Amniotic epithelial cell (primary cell): ENCODE measurements at regions not wholly inside any gene's neighbourhood (a gene's known extent, or its start where the extent isn't known, plus 50 kb on each side); places are given as distances from the start of the nearest gene placed in this dataset.

Experiments
- DNase-seq: peaks from one replicate; pipeline ENCODE4 v3.0.0-alpha.2; 2010; ENCODE audit warnings: low read depth

DNA sequence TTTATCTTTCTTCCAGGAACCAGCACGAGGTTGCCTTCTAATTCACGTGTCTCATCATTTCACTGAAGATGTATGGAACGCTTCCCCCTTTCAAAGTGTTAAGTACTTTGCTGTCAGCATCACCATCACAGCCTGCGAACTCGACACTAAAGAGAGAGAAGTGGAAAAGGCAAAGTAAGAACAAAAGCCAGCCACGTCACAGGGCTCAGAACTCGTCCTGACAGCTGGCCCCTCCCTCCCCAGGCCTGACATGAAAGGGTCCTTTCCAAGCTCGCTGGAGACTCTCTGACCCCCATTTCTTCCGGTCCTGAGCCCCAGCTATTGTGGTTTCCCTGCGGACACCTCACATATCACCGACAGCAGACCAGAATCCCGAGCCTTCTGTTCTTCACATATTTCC lies 177.8 kb upstream of the NTM start:
- no peak for DNase-seq

DNA sequence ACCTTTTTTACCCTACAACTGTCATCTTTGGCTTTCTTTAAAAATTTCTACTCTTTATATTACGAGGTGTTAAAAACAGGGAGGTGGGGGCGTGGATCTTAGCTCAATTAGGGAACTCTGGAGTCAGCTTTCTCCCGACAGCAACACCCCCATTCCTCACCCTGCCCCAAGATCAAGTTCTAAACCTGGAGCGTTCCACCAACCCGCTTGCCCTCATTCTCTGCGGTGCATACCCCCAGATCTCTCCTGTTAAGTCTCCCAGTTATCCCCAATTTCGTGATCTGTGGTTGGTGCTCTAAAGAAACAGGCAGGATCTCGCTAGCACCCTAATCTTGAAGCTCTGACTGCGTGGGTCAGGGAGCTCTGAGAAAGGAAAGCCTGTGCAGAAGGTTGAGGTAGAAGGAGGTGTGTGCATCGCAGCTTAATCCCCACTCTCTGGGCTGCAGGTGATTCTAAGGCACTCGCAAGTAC lies 177.3 kb upstream of the NTM start:
- DNase-seq: no peak

DNA sequence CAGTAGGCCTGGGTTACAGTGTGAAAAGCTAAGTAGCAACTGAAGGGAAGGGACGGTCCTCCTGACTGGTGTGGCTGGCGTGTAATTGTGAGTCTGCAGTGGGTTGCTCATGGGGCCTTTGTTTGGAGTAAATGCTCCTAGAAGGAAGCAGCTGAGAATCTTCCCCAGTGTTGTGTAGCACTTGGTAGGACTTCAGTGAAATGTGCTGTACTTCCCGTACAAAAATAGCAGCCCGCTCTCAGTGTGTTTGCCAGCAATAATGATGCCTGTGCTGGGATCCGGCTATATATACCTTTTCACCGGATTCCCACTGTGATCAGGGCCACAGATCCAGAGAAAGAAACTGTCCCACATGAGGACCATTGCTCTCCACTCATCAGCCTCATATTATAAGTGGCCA lies 175.7 kb upstream of the NTM start:
- DNase-seq: no peak

DNA sequence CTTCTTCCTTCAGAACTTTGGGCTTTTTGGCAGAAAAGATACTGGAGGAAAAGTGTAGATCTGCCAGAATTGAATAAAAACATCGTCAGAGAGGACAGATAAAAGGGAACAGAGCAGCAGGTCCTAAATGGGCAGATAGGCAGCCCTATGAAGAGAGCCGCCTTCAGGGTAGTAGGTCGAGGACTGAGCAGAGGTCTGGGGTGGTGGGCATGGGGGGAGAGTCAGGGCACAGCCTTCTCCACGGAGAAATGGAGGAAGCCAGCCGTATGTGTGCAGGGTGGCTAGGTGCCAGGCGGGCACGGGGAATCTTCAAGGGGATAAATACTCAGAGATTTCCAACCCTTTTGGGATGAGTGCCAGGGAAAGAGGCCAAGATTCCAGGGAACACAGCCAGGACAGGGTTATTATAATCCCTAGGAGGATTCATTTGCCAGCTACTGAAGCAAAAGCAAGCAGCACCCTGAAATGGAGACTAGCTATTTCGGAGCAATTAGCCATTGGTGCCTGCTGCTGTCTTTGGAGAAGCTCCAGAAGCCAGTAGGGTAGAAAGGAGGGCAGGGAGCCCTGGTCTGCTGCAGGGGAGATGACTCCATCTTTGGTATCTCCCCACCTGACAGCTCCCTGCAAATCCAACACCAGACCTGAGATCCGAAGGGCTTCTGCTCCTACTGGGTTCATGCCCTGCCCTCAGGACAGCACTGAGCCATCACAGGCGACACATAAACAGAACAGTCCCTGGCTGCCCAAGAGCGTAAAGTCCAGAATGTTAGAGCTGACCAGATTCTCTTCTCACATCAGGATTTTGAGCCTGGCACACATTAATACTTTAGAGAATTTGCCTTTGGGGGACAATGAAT lies 174.5 kb upstream of the NTM start:
- DNase-seq: peak; percentile 1

DNA sequence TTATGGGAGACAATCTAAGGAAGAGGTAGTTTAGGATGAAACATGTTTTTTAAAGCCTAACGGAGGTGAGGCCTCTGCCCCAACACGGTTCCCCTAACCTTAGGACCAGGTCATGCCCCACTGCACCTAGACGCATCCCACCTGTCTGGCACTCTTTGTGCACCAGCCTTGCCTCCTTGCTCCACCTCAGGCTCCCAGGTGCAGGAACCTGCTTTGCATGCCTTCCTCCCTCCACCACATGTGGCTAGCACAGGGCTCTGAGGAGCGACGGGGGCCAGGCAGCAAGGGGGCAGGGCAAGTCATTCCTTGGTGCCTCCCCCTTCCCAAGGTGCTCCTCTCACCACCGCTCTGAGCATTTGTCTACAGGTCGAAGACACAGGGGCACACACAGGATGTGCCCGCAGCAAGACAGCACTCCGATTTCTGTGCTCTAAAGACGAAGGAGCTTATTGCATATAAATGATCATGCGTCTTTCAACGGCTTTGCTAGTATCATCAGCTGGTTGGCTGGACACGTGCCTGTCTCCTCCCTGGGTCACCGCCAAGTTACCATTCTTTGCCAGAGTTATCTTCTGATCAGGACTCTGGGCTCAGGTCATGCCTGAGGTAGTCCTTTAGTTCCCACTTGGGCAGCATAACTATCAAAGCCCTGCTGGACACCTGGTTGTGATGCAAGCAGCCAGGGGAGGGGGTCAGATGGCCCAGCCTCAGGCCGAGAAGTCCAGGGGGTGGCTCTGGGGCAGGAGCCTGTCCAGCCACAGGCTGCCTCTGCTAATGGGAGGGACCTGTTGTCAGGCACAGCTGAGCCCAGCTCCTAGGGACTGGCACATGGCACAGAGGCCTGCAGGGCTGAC lies 172.0 kb upstream of the NTM start:
- DNase-seq: no peak

DNA sequence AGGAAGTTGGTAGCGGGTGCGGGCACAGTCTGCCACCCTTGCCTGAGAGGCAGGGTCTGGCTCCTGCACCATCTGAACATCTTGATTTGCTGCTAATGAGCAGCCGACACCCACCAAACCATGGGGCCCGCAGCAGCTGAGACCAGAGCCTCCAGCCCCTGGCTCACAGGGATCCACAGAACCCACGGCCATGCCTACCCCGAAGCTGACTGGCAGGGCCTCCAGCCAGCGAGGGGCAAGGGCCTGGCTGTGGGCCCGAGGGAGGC lies 171.5 kb upstream of the NTM start:
- no peak for DNase-seq

DNA sequence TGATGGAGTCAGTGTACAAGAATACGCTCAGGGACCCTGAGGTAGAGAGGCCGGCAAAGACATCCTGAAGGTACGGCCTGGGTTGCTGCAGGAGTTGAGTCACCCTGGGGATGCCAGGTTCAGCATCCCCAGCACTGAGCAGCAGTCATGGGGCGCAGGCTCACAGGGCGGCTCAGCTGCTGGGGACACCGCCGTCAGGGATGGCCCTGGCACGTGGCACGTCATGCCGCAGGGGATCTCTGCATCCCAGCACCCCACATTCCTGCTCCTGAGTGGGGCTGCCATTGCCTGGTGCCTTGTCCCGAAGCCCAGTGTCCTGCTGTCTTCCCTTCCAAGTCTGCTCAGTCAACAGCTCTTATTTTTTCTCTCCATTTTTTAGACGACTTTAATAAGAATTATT lies 168.7 kb upstream of the NTM start:
- DNase-seq: no peak

DNA sequence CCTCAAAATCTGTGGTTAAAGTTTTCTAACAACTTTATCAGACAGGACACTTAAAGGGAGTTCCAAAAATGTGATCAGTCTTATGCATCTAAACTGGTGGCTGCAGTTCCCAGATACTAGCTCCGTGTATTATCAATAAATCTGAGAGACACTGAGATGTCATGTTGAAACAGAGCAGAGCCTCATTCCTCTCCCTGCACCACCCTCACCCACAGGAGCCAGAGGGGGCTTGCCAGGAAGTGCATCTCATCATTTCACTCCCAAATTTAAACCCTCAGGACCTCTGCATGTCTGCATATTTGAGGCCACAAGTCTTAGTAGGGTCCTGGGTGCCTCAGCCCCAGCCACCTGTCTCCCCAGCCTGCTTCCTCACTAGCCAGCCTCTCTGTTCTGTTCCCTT lies 167.4 kb upstream of the NTM start:
- no peak for DNase-seq

DNA sequence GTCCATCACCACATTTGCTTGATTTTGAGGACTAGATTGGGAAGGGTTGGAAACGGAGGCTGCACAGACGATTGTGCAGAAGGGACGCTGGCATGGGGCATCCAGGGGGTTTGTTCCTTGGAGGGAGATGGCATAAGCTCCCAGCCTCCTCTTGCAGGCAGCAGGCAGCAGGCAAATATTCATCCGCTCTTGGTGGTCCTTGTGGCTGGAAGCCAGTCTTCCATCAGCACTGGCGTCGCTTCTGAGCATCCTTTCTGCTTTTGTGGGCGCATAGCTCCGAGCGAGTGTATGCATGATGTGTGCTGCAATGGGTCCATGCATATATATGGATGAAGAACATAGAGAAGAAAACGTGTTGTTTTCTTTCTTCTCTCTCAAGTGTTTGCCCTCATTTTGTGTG lies 166.1 kb upstream of the NTM start:
- DNase-seq: no peak

DNA sequence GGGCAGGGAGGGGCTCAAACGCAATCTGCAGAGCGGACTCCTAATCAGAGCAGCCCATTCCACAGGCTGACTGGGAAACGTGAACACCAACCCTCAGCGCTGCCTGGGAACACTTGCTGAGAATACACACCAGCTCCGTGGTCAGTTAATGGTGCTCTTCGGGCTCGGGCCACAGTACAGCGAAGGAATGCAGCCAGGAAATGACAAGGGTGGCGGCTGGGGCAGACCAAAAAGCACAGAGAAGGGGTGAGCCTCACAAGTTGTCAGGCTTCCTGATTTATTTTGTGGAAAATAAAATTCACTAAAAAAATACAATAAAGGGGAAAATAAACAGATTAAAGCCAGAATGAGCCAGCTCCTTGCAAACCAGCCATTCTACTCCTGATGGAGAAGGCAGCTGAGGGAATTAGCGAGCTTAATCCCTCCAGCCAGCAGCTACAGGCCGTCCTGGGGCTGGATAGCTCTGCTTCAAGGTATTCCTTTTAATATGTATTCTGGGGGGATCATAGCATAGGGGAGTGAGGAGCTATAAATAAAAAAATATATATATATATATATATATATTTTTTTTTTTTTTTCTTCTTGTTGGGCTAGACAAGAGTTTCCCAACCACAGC lies 165.5 kb upstream of the NTM start:
- no peak for DNase-seq

DNA sequence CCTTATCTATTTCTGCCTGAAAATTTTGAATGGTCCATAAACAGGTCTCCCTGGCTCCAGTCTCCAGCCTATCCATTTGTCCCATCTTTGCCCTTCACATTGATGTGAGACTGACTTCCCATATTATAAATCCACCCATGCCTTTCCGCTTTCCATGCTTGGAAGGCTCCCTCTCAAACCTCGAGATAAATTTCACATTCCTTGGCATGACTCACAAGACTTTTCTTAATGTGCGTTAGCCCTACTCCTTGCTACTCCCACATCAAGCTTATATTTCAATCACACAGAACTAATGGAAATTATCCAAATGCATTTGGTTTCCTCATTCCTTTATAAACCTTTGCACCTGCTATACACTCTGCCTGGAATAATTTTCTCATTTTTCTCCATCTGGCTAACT lies 163.7 kb upstream of the NTM start:
- DNase-seq: no peak

DNA sequence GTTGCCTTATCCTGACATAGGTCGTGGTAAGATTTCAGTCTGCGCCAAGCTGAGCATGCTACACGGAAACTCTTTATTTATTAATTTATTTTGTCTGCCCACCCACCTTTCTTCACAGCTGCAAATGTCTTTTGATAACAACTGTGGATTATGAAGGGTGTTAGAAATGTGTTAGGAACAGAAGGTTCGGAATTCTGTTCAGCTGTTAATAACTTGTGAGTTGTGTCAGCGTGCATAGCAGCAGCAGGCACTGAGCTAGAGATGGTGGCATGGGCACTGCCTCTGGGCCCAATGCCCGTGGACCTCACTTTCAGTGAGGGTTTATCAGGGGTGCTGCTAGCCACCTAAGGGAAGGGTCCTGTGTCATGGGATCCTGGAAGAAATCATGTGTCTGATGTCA lies 162.5 kb upstream of the NTM start:
- no peak for DNase-seq

DNA sequence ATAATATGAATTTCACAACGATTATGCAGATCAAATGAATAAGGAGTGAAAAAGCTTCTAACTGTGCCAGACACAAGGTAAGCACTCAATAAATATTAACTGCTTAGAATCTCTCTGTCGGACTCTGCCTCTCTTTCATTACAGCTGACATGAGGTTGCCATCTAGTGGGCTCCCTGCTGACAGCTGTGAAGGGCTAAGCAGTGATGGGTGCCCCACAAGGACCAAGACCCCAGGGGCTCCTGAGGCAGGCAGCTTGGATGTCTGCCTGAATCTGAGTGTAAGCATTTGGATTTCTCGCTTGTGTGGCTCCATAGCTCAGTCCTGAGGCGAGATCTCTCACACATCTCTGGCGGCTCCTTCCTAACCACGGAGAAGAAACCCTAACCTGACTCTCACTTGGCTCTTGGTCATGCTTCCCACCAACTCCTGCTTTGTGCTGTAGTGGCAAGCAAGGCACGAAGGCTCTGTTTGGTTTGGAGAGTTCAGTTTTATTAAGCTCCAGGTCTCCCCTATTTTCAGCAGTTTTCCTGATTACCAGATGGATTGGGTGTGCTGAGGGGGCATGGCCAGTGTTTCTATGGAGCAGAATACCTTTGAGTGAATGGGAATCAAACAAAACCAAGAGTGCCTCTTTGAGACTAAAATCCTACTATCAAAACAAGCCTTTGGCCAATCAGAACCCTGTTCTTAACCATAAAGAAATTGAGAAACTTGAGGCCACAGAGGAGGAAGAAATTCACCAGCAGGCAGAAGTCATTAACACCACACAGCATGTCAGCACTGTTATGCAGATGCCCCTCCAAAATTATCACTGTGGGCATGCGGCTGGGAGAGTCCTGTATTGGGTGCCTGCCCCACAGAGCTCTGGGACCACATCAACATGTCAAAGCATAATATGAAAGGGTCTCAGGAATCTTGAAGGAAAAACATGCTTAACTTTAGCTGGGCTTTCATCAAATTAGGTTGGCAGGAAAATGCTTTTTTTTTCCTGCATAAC lies 152.8 kb upstream of the NTM start:
- DNase-seq: no peak

DNA sequence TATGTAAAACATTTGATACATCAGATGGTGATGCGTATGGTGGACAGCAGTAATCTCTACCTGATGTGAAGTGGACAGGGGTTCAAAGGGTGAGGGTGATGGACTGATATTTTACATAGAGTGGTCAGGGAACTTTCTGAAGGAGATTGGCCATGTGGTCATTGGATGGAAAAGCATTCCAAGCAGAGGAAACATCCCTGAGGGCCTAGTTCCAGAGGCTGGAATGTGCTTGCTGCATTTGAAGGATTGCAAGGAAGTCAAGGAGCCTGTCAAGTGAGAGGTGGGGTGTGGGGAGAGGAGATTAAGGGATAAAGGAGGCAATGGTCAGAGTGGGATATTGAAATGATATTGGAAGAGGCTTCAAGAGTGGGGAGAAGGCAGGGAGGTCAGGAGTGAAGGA lies 151.9 kb upstream of the NTM start:
- DNase-seq: no peak

DNA sequence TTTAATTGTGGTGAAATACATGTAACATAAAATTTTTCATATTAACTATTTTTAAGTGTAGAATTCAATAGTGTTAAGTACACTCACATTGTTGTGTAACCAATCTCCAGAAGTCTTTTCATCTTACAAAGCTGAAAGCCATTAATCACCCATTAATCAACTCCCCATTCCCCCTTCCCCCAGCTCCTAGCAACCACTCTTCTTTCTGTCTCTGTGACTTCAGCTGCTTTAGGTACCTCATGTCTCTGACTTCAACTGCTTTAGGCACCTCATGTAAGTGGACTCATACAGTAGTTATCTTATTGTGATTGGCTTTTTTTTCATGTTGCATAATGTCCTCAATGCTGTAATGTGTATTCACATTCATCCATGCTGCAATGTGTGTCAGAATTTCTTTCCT lies 150.8 kb upstream of the NTM start:
- DNase-seq: no peak

DNA sequence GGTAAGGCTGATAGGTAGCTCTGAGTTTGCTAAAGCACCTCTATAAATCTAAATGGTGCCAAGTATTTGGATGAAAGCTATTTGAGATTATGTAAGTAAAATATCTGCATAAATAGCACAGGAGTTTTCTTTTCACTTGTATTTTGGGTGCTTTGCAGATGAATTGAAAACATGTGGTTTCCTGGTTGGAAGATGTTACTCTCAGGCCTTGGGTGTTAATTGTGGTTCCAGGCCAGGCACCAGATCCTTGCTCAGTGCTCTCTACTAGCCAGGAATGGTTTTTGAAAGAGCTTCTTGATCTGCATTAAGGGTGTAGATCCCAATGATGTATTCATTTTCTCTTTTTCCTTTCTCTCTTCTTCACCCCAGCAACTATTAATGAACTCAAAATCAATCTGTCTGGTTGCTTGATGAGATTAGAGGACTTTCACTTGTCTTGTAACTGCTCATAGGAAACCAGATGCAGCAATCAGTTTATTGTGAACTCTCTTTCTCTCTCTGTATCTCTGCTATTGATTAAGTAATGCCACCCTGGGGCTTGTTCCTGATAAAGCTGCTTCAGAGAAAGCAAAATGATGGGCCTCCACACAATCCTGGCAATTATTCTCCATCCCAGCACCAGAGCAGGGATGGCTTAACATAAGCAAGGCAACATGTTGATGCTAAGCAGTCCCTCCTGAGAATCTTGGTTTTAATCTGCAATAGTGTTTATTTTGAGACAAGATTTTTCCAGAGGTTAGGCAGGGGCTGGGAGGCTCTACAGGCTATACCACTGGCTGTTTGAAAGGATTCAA lies 147.0 kb upstream of the NTM start:
- no peak for DNase-seq

DNA sequence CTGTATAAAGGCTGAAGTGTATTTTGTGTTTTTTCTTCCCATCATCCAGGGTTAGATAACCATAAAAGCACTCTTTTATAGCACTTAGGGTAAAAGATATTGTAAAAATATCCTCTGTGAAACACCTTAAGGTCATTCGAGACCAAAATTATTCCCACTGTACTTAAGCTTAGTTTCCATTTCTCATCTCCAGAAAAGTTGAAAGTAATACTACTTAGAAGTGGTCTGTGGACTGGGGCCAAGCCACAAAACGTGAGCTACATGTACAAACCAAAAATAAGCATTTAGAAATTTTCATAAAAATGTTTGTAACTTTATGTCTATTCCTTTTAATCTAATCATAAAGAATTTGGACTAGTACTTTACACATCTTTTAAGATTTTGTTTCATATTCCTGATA lies 142.0 kb upstream of the NTM start:
- no peak for DNase-seq

DNA sequence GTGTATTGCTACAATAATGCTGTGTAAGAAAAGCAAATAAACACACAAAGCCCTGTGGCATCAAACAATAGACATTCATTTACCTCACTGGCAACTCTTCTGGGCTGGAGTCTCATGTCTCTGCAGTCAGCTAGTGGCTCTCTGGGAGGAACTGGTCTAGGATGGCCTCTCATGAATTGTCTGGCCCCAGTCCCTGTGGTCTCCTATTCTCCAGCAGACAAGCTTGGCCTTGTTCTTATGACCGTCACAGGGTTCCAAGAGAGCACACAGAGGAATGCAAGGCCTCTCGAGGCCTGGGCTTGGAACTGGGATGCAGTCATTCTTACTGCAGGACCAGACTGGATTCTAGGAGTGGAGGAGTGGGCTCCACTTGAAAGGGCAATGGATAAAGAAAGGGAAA lies 141.2 kb upstream of the NTM start:
- DNase-seq: no peak

DNA sequence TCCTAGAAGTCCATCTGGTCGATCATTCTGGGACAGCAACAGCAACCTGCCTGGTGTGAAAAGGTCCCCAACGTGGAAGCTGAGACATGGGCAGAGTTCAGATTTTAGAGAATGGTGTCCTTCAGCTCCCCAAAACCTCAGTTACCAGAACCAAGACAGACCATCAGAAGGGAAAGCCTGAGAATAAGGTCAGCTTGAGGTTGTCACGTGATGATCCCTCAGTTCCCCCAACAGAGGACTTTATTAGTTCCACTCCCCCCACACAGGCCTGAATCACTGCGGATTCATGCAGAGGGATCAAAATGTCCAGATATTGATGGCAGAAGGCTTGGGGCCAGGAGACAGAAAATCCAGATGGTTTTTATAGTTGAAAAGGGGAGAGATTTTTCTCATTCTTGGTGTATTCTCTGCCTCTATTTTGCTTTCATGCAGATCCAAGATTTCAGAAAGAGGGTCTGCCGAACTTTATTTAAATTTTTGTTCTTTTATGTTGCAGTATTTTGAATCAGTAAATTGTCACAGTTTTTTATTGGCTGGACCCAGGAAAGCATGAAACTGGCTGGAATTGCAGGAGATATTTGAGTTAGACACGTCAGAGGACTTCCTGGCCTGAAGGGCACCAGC lies 139.0 kb upstream of the NTM start:
- no peak for DNase-seq

DNA sequence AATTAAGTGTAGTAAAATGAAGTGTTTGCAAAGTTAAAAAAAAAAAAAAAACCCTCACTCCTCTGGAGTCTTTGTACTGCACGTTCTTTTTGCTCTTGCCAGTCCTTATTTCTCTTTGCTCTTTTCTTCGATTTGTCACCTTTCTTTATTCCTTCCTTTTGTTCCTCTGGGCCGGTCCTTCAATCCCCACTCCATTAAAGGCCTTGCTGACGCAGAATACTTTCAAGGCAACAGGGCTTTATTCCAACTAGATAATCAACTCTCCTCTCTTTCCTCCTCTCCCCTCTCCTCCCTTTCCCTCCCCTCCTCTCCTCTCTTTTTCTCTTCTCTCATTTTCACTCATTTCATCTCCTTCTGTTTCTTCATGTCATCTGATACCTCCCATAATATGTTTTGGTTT lies 138.2 kb upstream of the NTM start:
- DNase-seq: no peak

DNA sequence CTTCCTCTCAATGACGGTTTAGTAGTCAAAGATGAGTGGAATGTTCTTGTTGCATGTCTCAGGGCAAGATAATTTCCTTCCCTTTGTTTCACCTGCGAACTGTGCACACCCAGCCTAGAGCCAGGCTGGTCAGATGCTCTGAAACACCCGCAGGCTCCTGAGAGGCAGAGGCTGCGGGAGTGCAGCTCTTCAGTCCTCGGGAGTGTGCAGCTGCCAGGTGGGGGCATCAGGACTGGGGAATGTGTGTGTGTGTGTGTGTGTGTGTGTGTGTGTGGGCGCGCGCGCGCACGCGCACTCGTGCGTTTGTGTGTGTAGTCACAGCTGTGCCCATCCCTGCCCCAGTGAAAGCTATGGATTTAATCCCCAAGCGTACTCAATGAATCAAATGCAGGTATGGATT lies 136.2 kb upstream of the NTM start:
- DNase-seq: no peak
